ENCODE measurements at regions not wholly inside any gene's neighbourhood (a gene's known extent, or its start where the extent isn't known, plus 50 kb on each side); places are given as distances from the start of the nearest gene placed in this dataset.

DNA sequence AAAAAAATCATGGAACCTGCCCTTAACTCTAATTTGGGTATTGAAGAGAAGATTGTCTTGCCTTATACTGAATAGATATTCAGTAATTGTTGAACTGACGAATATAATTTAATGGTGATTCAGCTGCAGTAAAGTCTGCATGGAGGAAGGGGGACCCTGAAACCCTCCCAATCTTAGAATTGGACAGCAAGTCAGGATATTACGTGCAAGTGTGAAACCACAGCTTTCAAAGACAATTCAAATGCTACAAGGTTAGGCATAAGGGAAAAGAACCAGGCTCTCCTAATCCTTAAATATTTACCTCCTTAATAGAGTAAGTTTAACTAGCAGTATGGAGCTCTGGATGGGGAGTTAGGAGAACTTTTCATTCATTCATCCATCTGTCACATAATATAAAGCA is 226.9 kb upstream of the TNP1 start:
- TF ChIP-seq, protein P1, sequence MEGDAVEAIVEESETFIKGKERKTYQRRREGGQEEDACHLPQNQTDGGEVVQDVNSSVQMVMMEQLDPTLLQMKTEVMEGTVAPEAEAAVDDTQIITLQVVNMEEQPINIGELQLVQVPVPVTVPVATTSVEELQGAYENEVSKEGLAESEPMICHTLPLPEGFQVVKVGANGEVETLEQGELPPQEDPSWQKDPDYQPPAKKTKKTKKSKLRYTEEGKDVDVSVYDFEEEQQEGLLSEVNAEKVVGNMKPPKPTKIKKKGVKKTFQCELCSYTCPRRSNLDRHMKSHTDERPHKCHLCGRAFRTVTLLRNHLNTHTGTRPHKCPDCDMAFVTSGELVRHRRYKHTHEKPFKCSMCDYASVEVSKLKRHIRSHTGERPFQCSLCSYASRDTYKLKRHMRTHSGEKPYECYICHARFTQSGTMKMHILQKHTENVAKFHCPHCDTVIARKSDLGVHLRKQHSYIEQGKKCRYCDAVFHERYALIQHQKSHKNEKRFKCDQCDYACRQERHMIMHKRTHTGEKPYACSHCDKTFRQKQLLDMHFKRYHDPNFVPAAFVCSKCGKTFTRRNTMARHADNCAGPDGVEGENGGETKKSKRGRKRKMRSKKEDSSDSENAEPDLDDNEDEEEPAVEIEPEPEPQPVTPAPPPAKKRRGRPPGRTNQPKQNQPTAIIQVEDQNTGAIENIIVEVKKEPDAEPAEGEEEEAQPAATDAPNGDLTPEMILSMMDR (IDR thresholded peaks at IDR 0.05) = no peak
- TF ChIP-seq POLR2A (IDR thresholded peaks at IDR 0.05) = no peak

Data from uterus (tissue), 2 donors.